ENCODE measurements at regions not wholly inside any gene's neighbourhood (a gene's known extent, or its start where the extent isn't known, plus 50 kb on each side); places are given as distances from the start of the nearest gene placed in this dataset.

- DNase-seq (no peak), FAIRE-seq (no peak)
- H3K9me3 ChIP-seq (ENCODE audit: control insufficient read depth in 2 of 3, insufficient read depth in 1 of 3, low read length in 3 of 3): no peaks in the 10 kb centered on the region
- TF ChIP-seq CTCF (IDR thresholded peaks at IDR 0.05; ENCODE audit: borderline replicate concordance, extremely low read depth, insufficient read depth): no peak
- intact Hi-C loops (cut with DNase I): no loop called here
- no peak overlapping the region for H3K9ac ChIP-seq (ENCODE audit: low read length in 3 of 3)
- H3K4me1 ChIP-seq (ENCODE audit: control insufficient read depth in 2 of 3, insufficient read depth in 2 of 3, low read depth in 1 of 3, low read length in 3 of 3): no peaks in the 10 kb centered on the region
- no peaks in the 10 kb centered on the region for H3K36me3 ChIP-seq (ENCODE audit: control insufficient read depth in 2 of 3, insufficient read depth in 3 of 3, low read length in 3 of 3)
- no peak overlapping the region for H3K4me3 ChIP-seq (ENCODE audit: low read length in 3 of 3)
- no peaks in the 10 kb centered on the region for H3K27me3 ChIP-seq (ENCODE audit: control insufficient read depth, insufficient read depth, low read length)
- H3K27ac ChIP-seq (ENCODE audit: low read depth in 2 of 2, low read length in 2 of 2): no peak overlapping the region
Measured at GRCh38 chr2:608711-609110, 68.5 kb downstream of the TMEM18 start.

- H3K36me3 ChIP-seq (ENCODE audit: control insufficient read depth in 2 of 3, insufficient read depth in 3 of 3, low read length in 3 of 3): no peaks in the 10 kb centered on the region
- no peak for TF ChIP-seq CTCF (IDR thresholded peaks at IDR 0.05; ENCODE audit: borderline replicate concordance, extremely low read depth, insufficient read depth)
- intact Hi-C loops (cut with DNase I): no loop called here
- DNase-seq (no peak), FAIRE-seq (no peak)
- no peaks in the 10 kb centered on the region for H3K9me3 ChIP-seq (ENCODE audit: control insufficient read depth in 2 of 3, insufficient read depth in 1 of 3, low read length in 3 of 3)
- no peak overlapping the region for H3K4me3 ChIP-seq (ENCODE audit: low read length in 3 of 3)
- no peaks in the 10 kb centered on the region for H3K27me3 ChIP-seq (ENCODE audit: control insufficient read depth, insufficient read depth, low read length)
- no peak overlapping the region for H3K9ac ChIP-seq (ENCODE audit: low read length in 3 of 3)
- no peaks in the 10 kb centered on the region for H3K4me1 ChIP-seq (ENCODE audit: control insufficient read depth in 2 of 3, insufficient read depth in 2 of 3, low read depth in 1 of 3, low read length in 3 of 3)
- H3K27ac ChIP-seq (ENCODE audit: low read depth in 2 of 2, low read length in 2 of 2): no peak overlapping the region
Measured at GRCh38 chr2:608297-608696, 68.9 kb downstream of the TMEM18 start.

- Histone ChIP-seq H3K27ac (ENCODE audit: low read depth in 2 of 2, low read length in 2 of 2) (no peak overlapping the region), H3K4me3 (ENCODE audit: low read length in 3 of 3) (no peak overlapping the region), H3K27me3 (ENCODE audit: control insufficient read depth, insufficient read depth, low read length) (no peaks in the 10 kb centered on the region), H3K9ac (ENCODE audit: low read length in 3 of 3) (no peak overlapping the region), H3K9me3 (ENCODE audit: control insufficient read depth in 2 of 3, insufficient read depth in 1 of 3, low read length in 3 of 3) (no peaks in the 10 kb centered on the region), H3K4me1 (ENCODE audit: control insufficient read depth in 2 of 3, insufficient read depth in 2 of 3, low read depth in 1 of 3, low read length in 3 of 3) (no peaks in the 10 kb centered on the region), H3K36me3 (ENCODE audit: control insufficient read depth in 2 of 3, insufficient read depth in 3 of 3, low read length in 3 of 3) (no peaks in the 10 kb centered on the region)
- intact Hi-C loops (cut with DNase I): no loop called here
- FAIRE-seq (no peak), DNase-seq (no peak)
- no peak for TF ChIP-seq CTCF (IDR thresholded peaks at IDR 0.05; ENCODE audit: borderline replicate concordance, extremely low read depth, insufficient read depth)
Measured at GRCh38 chr2:607709-608108, 69.5 kb downstream of the TMEM18 start.

- H3K27ac ChIP-seq (ENCODE audit: low read depth in 2 of 2, low read length in 2 of 2): no peak overlapping the region
- DNase-seq (no peak), FAIRE-seq (no peak)
- no peak overlapping the region for H3K4me3 ChIP-seq (ENCODE audit: low read length in 3 of 3)
- intact Hi-C loops (cut with DNase I): no loop called here
- no peaks in the 10 kb centered on the region for H3K36me3 ChIP-seq (ENCODE audit: control insufficient read depth in 2 of 3, insufficient read depth in 3 of 3, low read length in 3 of 3)
- H3K4me1 ChIP-seq (ENCODE audit: control insufficient read depth in 2 of 3, insufficient read depth in 2 of 3, low read depth in 1 of 3, low read length in 3 of 3): no peaks in the 10 kb centered on the region
- no peaks in the 10 kb centered on the region for H3K27me3 ChIP-seq (ENCODE audit: control insufficient read depth, insufficient read depth, low read length)
- no peaks in the 10 kb centered on the region for H3K9me3 ChIP-seq (ENCODE audit: control insufficient read depth in 2 of 3, insufficient read depth in 1 of 3, low read length in 3 of 3)
- no peak for TF ChIP-seq CTCF (IDR thresholded peaks at IDR 0.05; ENCODE audit: borderline replicate concordance, extremely low read depth, insufficient read depth)
- no peak overlapping the region for H3K9ac ChIP-seq (ENCODE audit: low read length in 3 of 3)
Measured at GRCh38 chr2:607172-607571, 70.0 kb downstream of the TMEM18 start.
